PC-3 (cell line): ENCODE measurements at regions not wholly inside any gene's neighbourhood (a gene's known extent, or its start where the extent isn't known, plus 50 kb on each side); places are given as distances from the start of the nearest gene placed in this dataset.
"Not testable (repeated sequence)": the region's sequence is repeated elsewhere in the genome, so short reads cannot be mapped to it uniquely, and the experiment has no call there.

Source experiments
- ATAC-seq: fragments of 200-7000 bp; cut with Tn5 transposase; 2 replicates; pipeline ENCODE4 v1.9.1; 2020; ENCODE audit warnings: mild to moderate bottlenecking, moderate library complexity
- BruUV-seq: library from RNA; stranded (reverse); fragments of 400-500 nt; replicated peaks from 2 replicates; lab custom pipeline; 2021; lab: Mats Ljungman, UMichigan
- CTCF ChIA-PET: fragments of 300-600 bp; sonication (Branson Sonifier 250); formaldehyde crosslinking; loops from one replicate; lab custom pipeline; 2022; ENCODE audit warnings: antibody characterized with exemption; lab: Charles Lee
- POLR2A ChIA-PET: fragments of 300-600 bp; sonication (Branson Sonifier 250); formaldehyde crosslinking; loops from one replicate; lab custom pipeline; 2022; ENCODE audit warnings: antibody characterized with exemption; ENCODE audit not compliant: unreplicated experiment; lab: Charles Lee
- DNase-seq: peaks from one replicate; pipeline ENCODE4 v3.0.0-alpha.2; 2015
- H2AFZ ChIP-seq: fragments of 300-600 bp; sonication (generic); 2 replicates; pipeline ENCODE4 v1.6.0; 2016; ENCODE audit warnings: antibody characterized with exemption, low read length
- H3F3A ChIP-seq: fragments of 300-600 bp; sonication (generic); one replicate; pipeline ENCODE4 v1.6.0; 2017; ENCODE audit warnings: antibody characterized with exemption, low read length, control low read depth, mild to moderate bottlenecking; ENCODE audit not compliant: unreplicated experiment
- H3K27ac ChIP-seq: fragments of 300-600 bp; sonication (generic); 2 replicates; pipeline ENCODE4 v1.5.1; 2016; ENCODE audit warnings: mild to moderate bottlenecking, low read length
- H3K27me3 ChIP-seq: fragments of 300-600 bp; sonication (generic); 2 replicates; pipeline ENCODE4 v1.6.1; 2016; ENCODE audit warnings: low read length, mixed read lengths
- H3K36me3 ChIP-seq: fragments of 300-600 bp; sonication (generic); 2 replicates; pipeline ENCODE4 v1.6.1; 2016; ENCODE audit warnings: low read depth, mixed run types, low read length, mixed read lengths
- H3K4me1 ChIP-seq: fragments of 300-600 bp; sonication (generic); 2 replicates; pipeline ENCODE4 v1.5.1; 2016; ENCODE audit warnings: low read length; ENCODE audit not compliant: insufficient read depth
- H3K4me2 ChIP-seq: fragments of 300-600 bp; sonication (generic); 2 replicates; pipeline ENCODE4 v1.6.0; 2016; ENCODE audit warnings: low read length
- H3K4me3 ChIP-seq: fragments of 300-600 bp; sonication (generic); 2 replicates; pipeline ENCODE4 v1.5.1; 2016; ENCODE audit warnings: mild to moderate bottlenecking, low read length, mixed read lengths
- H3K79me2 ChIP-seq: fragments of 300-600 bp; sonication (generic); 2 replicates; pipeline ENCODE4 v1.6.1; 2017; ENCODE audit warnings: low read length, mixed read lengths
- H3K9ac ChIP-seq: fragments of 300-600 bp; sonication (generic); 2 replicates; pipeline ENCODE4 v1.6.0; 2016; ENCODE audit warnings: mild to moderate bottlenecking, low read length
- H3K9me2 ChIP-seq: fragments of 300-600 bp; sonication (generic); replicated peaks from 2 replicates; pipeline ENCODE4 v1.6.1; 2016; ENCODE audit warnings: mixed run types, low read length, mixed read lengths
- H3K9me3 ChIP-seq: fragments of 300-600 bp; sonication (generic); 2 replicates; pipeline ENCODE4 v1.6.1; 2016; ENCODE audit warnings: low read length, mixed read lengths
- H4K20me1 ChIP-seq: fragments of 300-600 bp; sonication (generic); 2 replicates; pipeline ENCODE4 v1.6.1; 2016; ENCODE audit warnings: low read length, mixed read lengths
- CTCF ChIP-seq: fragments of 300-600 bp; sonication (generic); conservative IDR thresholded peaks from 2 replicates; pipeline ENCODE4 v1.5.1; 2017; ENCODE audit warnings: antibody characterized with exemption, low read depth, mild to moderate bottlenecking, low read length
- EZH2 ChIP-seq: fragments of 300-600 bp; sonication (generic); IDR thresholded peaks from one replicate; pipeline ENCODE4 v1.6.1; 2017; ENCODE audit warnings: antibody characterized with exemption, mild to moderate bottlenecking, low read length; ENCODE audit not compliant: unreplicated experiment
- EZH2phosphoT487 ChIP-seq: fragments of 300-600 bp; sonication (generic); IDR thresholded peaks from 2 replicates; pipeline ENCODE4 v1.6.1; 2018; ENCODE audit warnings: mild to moderate bottlenecking, antibody characterized with exemption, low read length, borderline replicate concordance
- intact Hi-C: fragments of 100-400 bp; cut with micrococcal nuclease; formaldehyde crosslinking; loops from 2 replicates; pipeline ENCODE4 v1.9.0; 2023

- no peak for ATAC-seq
- H3K9me2 ChIP-seq: no peaks in the 10 kb centered on the region
- H3F3A ChIP-seq: no peaks in the 10 kb centered on the region
- no peaks in the 10 kb centered on the region for H3K9me3 ChIP-seq
- H3K9ac ChIP-seq: no peak overlapping the region
- no peaks in the 10 kb centered on the region for H4K20me1 ChIP-seq
- TF ChIP-seq EZH2phosphoT487 (no peak), CTCF (no peak), EZH2 (no peak)
- no peaks in the 10 kb centered on the region for H3K79me2 ChIP-seq
- H3K4me2 ChIP-seq: no peak overlapping the region
- peaks cover 20% of the 10 kb centered on the region for H3K4me1 ChIP-seq
- BruUV-seq: no TSS peak
- H3K4me3 ChIP-seq: no peak overlapping the region
- POLR2A ChIA-PET: no interaction called here
- no peak overlapping the region for H2AFZ ChIP-seq
- no peak for DNase-seq
- H3K36me3 ChIP-seq: no peaks in the 10 kb centered on the region
- H3K27ac ChIP-seq: no peak overlapping the region
- CTCF ChIA-PET: no interaction called here
- intact Hi-C loops: no loop called here
- H3K27me3 ChIP-seq: no peaks in the 10 kb centered on the region
Observed at GRCh38 chr16:47904691-47905090, 251.1 kb downstream of the ABCC12 start.

- Histone ChIP-seq H3K27ac (no peak overlapping the region), H3K4me2 (no peak overlapping the region), H3K9ac (no peak overlapping the region), H3F3A (no peaks in the 10 kb centered on the region), H3K27me3 (no peaks in the 10 kb centered on the region), H3K36me3 (no peaks in the 10 kb centered on the region), H3K79me2 (no peaks in the 10 kb centered on the region), H3K9me2 (no peaks in the 10 kb centered on the region), H2AFZ (no peak overlapping the region), H3K4me1 (peaks cover 20% of the 10 kb centered on the region), H3K4me3 (no peak overlapping the region), H3K9me3 (no peaks in the 10 kb centered on the region), H4K20me1 (no peaks in the 10 kb centered on the region)
- ChIA-PET CTCF (no interaction called here), POLR2A (no interaction called here)
- intact Hi-C loops: no loop called here
- no TSS peak for BruUV-seq
- no peak for DNase-seq
- no peak for ATAC-seq
- TF ChIP-seq EZH2 (no peak), CTCF (no peak), EZH2phosphoT487 (no peak)
Observed at GRCh38 chr16:47903470-47903869, 252.3 kb downstream of the ABCC12 start.

- BruUV-seq, H3K9me2 ChIP-seq, H4K20me1 ChIP-seq, intact Hi-C loops, H3K4me2 ChIP-seq, ATAC-seq, H3K27me3 ChIP-seq, H3F3A ChIP-seq, POLR2A ChIA-PET, H3K9ac ChIP-seq, H3K36me3 ChIP-seq, H3K4me3 ChIP-seq, DNase-seq, H3K79me2 ChIP-seq, H3K4me1 ChIP-seq, H3K27ac ChIP-seq, H3K9me3 ChIP-seq, H2AFZ ChIP-seq, CTCF ChIA-PET: not testable (repeated sequence)
Observed at GRCh38 chr16:47897105-47897504, 258.7 kb downstream of the ABCC12 start.
